HG03571 (cell line): ENCODE measurements at regions not wholly inside any gene's neighbourhood (a gene's known extent, or its start where the extent isn't known, plus 50 kb on each side); places are given as distances from the start of the nearest gene placed in this dataset.

Experiments used
- ATAC-seq: cut with Tn5 transposase; IDR thresholded peaks from one replicate; pipeline ENCODE4 v1.9.1; 2021; ENCODE audit not compliant: unreplicated experiment

DNA sequence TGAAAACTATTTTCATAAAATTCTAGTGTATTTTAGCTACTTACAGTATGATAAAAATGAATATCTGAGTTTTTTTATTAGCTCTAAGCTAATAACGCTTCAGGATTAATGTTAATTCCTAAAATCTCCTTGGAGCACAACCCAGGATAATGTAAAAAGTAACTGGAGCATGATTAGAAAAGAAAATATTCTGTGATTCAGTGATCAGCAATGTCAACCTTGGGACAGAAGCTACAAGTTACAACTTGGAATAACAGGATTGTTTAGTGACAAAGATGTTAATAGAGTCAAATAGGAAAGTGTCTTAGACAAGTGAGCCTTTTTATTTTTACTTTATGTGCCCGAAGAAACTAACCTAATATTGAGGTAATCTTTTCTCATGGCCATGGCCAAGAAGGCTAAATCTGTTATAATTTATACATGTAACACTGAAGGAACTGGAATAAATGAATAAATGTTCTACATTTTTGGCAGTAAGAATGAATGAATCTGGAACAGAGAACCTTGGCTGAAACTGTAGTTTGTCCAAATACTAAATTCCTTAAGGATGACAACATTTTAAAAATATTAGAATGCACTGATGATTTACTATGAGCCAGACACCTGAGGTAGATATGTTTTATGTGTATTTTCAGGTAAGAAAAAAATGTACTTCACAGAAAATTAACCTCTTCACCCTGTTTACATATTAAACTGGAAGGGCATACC, 994.0 kb downstream of the GRIK2 start:
- ATAC-seq = no peak

DNA sequence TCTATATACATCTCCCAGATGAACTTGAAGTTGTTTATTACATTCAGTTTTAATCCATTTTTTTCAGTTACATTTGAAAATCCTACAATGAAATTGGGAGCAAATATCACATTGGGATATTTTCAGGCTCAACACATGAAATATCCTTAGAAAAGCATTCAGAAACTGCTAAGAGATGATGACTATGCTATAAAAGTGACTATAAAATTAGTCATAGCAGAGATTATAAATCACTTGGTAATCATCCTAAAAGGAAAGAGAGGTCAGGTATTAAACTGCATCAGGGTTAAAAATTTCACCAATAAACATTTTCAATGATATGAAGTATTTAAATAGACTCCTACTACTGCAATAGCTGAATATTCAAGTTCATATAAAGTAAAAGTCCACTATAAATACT, 987.7 kb downstream of the GRIK2 start:
- no peak for ATAC-seq

DNA sequence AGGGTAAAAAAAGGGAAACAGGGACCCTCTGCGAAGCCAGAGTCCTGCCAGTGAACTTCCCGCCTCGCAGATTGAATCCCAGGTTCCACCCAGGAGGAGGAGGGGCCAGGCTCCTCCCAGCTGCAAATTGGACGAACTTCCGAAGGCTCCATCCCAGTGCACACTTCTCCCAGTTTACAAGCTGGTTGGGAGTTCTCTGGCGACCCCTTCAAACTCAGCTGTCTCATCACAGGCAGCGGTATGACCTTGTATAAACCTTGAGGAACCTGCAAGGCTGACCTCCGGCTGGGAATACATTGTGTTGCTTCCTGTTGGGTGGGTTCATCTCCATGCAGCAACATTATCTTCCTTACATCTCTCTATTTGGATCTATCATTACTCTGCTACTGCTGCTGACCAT, 962.7 kb downstream of the GRIK2 start:
- ATAC-seq = no peak

DNA sequence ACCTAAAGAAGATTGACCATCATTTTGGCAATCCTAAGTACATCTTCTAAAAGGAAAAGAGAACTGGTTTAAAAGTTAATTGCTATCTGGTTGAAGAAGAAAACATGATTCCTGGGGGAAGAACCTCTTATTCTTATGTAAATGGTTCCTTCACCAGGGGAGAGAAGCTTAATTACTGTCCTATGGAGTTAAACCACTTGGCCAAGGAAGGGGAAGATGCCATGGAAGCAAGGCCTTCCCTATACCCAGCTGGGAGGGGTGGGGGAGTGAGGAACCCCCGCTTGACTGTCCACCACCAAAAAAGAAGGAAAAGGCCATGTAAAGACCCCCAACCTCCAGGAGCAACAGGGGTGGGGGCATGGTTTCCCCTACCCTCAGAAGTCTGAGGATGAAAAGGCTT, 962.1 kb downstream of the GRIK2 start:
- no peak for ATAC-seq

DNA sequence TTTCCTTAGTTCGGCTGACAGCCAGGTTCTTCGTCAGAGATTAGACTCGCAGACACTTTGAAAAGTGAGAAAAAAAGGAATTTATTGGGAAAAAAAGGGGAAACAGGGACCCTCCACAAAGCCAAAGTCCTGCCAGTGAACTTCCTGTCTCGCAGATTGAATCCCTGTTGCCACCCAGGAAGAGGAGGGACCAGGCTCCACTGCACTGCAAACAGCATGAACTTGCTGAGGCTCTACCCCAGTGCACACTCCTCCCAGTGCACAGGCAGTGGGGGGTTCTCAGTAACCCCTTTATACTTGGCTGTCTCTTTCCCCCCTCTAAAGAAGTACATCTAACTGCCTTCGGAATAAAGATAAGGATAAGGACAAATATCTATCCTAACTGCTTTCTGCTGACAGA, 959.0 kb downstream of the GRIK2 start:
- no peak for ATAC-seq

DNA sequence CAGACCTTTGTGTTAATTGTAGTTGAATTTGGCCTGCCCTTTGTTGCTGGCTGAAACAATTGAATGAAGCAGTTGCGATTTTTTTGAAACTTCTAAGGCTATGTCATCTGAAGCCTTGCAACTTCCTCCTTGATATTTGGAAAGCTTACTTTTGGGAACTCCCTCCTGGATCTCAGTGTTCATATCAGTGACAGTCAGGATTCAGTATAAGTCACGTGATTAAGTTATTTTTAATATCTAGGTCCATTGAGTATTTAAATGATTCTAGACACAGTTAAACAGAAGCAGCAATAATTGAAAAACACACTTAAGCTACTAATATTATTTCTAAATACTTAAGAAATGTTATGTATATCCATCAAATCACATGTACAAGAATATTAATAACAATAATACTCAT, 951.3 kb downstream of the GRIK2 start:
- no peak for ATAC-seq

DNA sequence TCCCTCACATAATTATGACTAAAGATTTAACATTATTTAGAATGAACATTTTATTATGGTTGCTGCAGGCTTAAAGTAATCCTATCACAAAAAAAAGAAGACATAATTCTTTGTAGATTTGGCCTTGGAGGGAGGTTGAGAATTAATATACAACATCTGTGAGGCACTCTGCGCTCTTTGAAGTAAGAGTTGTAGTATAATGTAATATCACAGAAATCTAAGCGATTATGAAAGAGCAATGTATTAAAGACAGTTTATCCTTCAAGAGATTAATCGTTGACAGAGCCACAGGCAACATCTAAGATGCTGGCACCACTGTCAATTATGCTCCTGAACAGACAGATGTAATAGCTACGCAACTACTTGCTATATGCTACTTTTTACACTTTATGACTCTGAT, 946.8 kb downstream of the GRIK2 start:
- no peak for ATAC-seq

DNA sequence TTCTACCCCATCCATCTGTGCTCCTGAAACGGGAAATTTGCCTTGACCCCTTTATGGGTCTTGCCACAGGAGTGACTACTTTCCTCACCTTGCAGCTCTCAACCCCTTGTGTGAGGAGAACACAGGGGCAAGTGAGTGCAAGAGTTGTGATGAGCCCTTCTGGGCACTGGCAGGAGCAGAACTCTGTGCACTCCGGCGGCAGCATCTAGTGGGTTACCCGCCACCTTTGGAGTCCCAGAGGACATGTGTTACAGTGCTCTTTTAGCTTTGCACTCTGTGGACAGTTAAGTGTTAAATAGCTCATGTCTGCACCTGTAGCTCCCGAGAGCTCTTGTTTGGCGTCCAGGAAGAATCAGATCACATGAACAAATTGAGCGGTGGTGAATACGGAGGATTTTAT, 940.2 kb downstream of the GRIK2 start:
- no peak for ATAC-seq

DNA sequence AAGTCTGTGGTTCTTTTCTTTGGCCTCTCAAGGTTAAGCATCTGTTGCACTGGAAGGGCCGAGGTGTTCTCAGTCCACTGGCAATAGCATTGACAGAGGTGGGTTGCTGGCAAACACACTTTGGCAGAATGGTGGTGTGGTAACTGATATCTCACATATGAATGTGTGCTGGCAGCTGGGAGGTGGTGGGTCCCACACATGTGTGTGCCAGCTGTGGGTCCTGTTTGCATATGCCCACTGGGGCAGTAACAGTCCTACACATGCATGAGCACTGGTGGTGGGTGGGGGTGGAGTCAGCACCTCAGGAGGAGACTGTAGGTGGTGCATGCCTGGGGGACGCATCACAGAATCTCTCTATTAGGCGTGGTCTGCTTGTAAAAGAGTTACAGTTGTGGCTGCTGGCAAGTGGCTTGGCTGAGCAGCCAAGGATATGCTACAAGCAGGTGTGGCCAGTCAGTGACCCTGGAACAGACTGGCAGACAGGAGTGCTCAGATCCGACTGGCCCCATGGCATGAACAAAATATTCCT, 934.3 kb downstream of the GRIK2 start:
- ATAC-seq = no peak

DNA sequence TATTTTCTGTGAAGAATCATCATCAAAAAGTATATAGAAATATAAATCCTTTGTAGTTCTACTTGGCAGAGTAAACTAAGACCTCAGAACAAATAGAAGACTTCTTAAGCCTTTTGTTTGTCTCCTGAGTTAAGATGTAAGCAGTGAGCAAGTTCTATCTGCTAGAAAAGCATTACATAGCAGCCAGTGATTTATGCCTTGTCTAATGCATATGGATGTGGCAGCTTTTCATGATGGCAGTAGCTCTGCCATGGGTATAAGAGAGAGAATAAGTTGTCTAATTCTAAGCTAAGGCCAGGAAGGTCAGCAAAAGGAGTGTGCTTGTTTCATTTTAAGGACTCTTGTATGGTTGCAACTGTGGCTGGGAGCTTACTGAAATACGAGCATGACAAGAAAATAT, 920.2 kb downstream of the GRIK2 start:
- no peak for ATAC-seq

DNA sequence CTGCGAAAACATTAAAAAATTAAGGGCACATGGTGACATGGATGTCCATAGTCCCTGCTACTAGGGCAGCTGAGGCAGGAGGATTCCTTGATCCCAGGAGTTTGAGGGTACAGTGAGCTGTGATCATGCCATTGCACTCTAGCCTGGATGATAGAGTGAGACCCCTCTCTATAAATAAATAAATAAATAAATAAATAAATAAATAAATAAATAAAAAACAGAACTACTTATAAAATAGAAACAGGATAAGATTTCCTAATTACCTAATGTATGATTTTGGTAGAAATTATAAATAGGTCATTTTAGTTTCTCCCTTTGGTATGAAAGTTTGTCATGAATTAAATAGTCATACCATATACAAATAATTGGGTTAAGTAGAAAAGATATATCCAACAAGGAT, 916.2 kb downstream of the GRIK2 start:
- no peak for ATAC-seq

DNA sequence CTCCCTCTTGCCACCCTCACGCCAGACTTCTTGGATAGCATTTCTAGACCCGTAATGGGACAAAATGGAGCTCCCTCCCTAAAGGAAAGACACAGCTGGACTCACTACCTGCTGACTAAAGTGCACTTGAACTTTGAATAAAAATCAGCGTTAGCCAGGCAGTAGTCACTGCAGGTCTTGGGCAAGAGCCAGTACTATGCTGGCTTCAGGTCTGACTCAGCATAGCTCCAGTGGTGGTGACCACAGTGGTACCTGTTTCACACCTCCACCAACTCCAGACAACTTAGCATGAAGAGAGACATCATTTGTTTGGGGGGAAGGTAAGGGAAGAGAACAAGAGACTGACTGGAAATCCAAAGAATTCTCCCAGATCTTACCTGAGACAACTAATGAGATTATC, 906.8 kb downstream of the GRIK2 start:
- no peak for ATAC-seq

DNA sequence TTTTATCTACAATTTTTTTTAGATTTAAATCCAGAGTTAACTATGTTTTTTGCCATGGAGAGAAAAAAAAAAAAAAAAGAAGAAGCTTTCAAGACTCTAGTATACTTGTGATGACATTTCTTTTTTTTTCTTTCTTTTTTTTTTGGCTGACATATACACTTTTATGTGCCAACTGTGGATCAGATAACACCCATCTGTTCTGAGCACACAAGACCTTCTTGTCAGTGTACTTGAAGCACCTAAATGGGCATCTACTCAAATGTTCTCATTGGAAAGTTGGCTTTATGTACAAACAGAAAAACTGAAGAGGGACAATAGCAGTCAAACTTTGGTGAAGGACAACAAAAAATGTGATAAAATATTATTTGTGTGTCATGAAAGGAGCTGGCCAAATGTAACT, 904.5 kb downstream of the GRIK2 start:
- ATAC-seq = no peak
